GM18520 (cell line): ENCODE measurements at regions not wholly inside any gene's neighbourhood (a gene's known extent, or its start where the extent isn't known, plus 50 kb on each side); places are given as distances from the start of the nearest gene placed in this dataset.
"Not testable (repeated sequence)": the region's sequence is repeated elsewhere in the genome, so short reads cannot be mapped to it uniquely, and the experiment has no call there.

Experiments used
- ATAC-seq: cut with Tn5 transposase; IDR thresholded peaks from one replicate; pipeline ENCODE4 v1.9.1; 2021; ENCODE audit not compliant: unreplicated experiment

DNA sequence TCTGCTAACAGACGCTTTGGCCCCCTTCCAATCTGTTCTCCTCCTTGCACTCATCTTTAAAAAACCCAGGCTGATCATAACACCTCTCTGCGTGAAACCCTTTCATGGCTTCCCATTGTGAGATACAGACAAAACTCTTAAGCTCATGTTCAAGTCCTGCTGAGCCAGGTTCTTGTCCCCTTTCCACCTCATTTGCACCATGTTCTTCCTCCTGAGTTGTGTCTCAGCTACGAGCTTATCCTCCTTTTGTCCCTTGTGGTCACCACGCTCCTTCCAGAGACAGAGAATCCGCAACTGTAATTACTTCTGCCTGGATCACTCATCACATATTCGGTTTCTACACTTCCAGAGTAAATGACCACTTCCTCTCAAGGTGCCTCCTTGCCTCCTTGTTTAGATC is 238.8 kb downstream of the ACTR3 start:
- no peak for ATAC-seq

DNA sequence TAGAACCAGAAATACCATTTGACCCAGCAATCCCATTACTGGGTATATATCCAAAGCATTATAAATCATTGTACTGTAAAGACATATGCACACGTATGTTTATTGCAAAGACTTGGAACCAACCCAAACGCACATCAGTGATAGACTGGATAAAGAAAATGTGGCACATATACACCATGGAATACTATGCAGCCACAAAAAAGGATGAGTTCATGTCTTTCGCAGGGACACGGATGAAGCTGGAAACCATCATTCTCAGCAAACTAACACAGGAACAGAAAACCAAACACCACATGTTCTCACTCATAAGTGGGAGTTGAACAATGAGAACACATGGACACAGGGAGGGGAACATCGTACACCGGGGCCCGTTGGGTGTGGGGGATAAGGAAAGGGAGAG is 242.2 kb downstream of the ACTR3 start:
- ATAC-seq = not testable (repeated sequence)

DNA sequence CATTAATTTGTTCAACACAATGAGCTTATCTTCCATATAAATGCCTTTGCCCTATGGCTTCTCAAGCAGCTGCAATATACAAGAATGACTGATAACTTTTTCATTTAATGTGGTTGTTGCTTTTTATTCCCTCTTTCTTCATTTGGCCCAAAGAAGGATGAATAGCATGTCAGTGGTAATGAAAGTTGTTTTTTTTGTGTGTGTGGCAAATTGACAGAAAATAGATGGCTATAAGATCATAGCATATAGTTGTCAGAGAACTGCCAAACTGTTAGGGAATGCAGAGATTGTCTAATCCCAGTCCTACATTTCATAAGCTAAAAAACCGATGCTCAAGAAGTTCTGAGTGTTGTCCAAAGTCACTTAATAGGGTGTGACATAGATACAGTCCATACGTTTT is 244.3 kb downstream of the ACTR3 start:
- ATAC-seq = no peak

DNA sequence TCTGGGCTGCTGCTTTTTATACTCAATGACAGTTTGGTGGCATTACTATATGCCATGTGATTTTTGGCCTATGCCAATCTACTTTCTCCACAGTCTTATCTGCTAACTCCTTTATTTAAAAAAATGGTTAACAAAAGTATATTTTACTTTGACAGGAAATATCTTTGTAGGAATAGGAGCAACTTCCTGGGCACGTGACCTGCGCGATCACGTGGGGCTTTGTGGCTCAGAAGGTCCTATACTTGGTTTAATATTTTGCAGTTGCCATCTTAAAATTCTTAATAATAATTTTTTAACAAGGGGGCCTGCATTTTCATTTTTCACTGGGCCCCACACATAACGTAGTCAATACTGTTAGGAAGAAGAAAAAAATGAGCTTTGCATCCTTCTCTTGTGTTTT is 249.7 kb downstream of the ACTR3 start:
- no peak for ATAC-seq

DNA sequence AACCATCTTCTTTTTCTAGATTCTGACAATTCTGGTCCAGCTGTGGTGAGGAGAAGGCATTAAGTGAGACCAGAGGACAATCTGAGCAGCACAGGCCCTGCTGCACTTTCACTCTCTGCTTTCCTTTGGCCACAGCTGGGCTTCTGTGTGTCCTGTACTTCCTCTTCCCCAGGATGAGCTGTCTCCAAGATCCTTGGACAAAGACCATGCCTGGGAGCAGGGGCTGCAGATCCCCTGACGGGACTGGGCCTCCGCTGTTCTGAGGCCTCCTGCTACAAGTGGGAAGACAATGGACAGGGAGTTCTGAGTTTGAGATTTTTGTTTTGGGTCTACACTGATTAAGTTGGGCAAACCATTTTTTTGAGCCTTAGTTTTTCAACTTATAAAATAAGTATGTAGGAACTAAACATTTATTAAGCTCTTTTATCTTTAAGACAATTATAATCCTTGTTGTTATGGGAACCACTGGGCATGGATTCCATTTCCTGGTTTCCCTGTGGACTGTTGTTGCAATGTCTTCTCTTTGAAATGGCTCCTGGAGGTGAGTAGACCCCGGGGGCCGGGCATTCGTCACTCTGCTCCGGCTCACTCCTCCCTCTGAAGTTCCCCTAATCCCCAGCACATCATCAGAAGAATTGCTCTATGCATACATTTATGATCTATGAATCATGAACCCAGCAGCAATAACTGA is 266.6 kb downstream of the ACTR3 start:
- no peak for ATAC-seq

DNA sequence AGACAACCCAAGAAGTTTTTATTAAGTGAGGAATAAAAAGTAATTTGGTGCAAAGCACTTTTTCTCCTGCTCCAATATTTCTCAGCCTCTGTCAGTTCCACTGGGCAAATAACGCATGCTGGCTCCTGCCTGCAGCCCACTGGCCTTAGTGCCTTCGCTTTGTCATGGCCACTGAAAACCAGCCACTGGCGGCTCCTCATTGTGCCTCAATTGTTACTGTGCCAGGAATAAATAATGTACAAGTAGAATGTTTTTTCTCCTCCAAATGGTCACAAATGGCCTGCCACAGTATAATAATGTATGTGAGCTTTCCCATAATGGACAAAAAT is 267.1 kb downstream of the ACTR3 start:
- no peak for ATAC-seq

DNA sequence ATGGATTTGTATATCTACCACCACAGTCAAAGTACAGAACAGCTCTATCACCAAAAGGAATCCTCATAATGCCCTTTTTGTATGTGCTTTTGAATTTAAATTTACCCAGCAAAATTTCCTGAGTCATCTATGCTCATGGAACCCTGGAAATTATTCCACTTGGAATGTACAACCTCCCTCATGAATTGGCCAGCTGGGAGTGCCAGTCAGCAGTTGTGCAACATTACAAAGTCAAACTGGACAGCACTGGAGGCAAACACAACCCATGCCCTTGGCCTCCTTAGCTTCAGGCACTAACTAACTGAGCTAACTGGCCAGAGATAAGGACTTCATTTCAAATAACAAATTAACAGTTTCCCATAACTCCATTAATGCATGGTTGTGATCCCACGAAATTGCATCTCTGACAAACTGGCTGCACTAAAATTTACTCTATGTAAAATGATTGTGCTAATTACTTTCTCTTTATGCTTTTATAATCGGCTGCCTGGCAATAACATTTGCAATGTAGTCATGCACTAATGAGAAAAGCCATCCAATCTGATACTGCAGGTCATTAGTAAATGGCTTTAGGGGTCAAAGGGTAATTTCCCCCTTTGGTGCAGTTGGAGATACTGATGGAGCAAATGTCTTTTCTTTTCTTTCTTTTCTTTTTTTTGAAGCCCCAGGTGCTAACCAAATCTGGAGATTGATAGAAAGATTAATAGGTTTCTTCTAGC is 270.5 kb downstream of the ACTR3 start:
- ATAC-seq = no peak

DNA sequence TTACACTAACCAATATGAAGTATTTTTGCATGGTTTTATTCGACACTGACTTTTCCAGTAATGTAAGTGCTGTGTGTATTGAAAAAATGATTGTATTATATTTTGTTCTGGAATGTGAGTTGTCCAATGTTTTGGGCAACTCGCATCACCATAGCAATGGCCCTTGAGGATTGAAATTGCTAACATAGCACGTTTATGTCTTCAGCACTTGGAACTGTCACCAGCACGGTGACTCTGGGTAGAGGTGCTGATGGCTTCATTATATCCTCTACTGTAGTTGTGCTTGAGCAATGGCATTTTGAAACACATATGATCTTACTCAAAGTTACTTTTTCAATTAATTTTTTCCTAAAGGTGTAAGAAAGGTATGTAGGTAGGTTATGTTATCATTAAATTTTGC is 271.5 kb downstream of the ACTR3 start:
- no peak for ATAC-seq

DNA sequence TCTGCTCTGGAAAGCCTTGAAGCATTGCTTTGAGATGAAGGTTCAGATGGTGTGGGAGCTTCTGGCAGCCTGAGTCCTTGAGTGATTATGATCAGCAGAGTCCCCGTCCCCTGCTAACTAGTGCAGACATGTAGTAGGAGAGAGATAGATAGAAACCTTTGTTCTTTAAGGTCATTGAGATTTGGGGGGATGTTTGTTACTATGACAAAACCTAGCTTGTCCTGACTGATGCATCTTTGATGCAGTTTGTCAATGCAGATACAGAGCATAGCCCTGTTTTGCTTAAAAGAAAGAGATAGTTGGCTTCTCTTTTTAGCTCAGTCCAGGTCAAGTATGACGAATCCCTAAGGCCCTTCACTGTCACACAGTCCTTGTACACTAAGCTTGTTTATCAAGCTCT is 274.6 kb upstream of the DPP10 start:
- no peak for ATAC-seq

DNA sequence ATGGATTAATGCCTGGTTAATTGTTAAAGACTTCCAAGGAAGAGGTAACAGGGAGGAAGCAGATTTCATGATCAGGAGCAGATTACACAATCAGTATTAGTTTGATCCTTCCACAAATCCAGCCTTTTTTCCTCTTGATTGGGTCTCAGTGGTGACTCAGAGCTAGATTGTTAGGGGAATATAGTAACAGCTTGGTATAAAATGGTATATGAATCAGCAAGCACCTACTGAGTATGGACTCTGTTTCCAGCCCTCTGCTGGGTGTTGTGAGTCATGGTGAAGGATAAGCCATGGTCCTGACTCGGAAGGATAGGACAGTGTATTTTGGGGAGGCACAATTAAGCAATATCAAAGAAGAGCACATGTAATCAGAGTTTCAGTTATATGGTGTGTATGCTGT is 272.4 kb upstream of the DPP10 start:
- ATAC-seq = no peak

DNA sequence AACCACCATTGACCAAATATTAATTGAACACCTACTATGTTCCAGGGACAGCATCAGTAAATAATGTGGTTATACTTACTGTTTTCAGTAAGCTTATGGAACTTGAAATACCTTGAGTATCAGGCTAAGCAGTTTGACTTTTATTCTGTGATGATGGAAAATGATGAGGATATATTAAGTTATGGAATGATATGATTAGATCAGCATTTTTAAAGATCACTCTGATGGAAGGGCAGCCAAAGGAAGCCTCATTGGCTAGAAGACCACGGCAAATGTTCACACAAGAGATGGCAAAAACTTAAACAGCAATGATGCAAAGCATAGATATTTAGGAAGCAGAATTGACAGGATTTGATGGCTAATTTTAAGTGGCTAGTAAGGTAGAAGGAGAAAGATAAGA is 266.9 kb upstream of the DPP10 start:
- no peak for ATAC-seq

DNA sequence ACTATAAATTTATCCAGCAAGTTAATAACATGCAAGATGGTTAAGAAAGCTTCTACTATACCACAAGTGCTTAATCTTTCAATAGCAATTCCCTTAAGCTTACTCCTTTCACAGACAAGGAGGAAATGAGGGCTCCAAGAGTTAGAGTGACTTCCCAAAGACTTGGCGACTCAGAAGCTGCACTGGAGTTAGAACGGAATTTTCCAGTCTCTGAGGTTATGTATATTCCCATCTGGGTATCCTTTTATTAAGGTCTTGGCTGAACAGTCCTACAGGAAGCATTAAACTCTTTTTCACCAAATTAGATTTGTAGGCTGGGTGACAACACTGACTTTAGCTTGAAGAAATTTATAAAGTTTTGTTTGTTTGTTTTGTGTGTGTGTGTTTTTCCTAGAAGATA is 256.9 kb upstream of the DPP10 start:
- ATAC-seq = no peak

DNA sequence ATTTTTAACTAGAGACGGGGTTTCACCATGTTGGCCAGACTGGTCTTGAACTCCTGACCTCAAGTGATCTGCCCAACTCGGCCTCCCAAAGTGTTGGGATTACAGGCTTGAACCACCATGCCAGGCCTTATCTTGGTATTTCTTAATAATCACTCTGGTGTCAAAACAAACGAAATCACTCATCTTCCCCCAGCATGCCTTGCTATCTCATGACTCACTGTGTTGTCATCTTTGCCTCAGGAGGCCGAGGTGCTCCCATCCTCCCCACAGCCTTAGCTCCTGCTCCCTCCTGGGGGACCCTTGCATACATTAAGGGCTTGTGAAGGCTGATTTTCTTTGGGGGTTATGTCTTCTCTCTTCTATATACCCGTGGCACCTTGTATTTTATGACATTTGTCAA is 250.1 kb upstream of the DPP10 start:
- no peak for ATAC-seq

DNA sequence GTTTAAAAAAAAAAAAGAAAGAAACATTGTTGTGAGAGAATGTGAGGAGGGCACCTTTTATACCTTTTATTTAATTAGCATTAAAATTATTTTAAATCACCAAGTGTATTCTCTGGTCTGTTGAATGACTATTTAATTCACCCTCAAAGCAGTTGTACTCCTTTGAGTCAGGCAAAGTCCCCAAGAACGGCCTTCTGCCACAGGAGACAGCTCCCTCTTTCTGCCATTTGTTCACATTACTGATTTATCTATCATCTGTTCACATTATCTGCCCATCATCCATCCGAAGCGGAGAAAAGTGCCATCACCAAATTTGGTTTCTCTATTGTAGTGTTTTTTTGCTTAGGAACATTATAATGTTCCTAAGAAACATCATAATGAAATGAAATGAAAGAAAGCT is 240.7 kb upstream of the DPP10 start:
- ATAC-seq = no peak

DNA sequence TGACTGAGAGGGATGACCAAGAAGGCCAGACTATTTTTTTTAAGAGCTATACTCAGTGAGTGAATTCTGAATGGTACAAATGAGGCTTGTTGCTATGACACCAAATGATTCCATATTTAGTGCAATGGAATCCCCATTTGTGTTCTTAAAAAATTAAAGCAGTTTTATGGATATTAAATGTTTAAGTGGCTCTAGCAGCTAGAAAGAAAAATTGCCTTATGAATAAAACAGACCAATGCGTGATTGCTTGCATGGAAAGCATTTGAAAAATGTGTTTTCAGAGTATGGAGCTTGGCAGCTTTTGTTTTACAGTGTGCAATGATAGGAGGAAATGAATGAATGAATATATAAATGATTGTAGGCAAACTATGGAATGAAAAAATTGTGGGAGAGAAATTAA is 238.8 kb upstream of the DPP10 start:
- ATAC-seq = no peak

DNA sequence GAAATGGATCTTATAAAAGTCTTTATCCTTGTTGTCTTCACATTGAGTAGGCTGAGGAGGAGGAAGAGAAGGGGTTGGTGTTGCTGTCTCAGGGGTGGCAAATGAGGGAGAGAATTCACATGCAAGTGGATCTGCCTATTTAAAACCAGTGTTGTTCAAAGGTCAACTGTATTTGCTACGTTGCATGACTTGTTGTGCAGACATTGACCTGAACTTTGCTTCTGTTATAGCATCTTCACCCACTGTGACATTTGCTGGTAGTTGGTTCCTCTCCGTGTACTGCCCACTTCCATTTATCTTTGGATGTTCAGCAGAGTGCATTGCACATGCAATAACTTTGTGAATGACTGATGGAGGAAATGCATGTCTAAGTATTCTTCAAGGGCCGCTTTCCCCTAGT is 228.6 kb upstream of the DPP10 start:
- ATAC-seq = no peak

DNA sequence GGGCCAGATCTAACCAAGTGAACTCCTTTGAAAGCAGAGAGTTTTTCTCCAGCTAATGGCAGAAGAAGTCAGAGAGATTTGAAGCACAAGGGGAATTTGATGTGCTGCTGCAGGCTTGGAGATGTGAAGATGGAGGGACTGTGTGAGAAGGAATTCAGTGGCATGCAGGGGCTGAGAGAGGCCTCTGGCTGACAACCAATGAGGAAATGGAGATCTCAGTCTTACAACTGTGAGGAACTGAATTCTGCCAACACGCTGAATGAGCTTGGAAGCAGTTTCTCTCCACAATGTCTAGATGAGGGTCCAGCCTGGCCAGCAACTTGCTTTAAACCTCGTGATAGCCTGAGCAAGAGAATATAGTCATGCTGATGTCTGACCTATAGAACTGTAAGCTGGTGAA is 224.1 kb upstream of the DPP10 start:
- no peak for ATAC-seq

DNA sequence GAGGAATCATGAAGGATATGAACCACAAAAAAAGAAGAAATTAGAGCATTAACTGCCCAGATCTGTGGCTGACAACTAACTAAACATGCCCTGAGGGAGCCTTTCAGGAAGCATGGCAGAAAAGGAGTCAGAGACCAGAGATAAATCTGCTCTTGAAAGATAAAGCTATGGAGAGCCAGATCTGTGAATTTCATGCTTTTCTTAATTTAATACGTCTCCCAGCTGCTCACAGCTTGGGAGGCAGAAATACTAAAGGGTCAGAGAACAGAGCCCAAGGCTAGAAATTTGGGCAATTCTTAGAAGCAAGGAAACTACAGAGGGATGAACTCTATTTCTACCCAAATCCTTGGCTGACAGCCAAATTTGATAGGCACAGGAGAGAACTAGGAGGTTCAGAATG is 223.0 kb upstream of the DPP10 start:
- ATAC-seq = no peak

DNA sequence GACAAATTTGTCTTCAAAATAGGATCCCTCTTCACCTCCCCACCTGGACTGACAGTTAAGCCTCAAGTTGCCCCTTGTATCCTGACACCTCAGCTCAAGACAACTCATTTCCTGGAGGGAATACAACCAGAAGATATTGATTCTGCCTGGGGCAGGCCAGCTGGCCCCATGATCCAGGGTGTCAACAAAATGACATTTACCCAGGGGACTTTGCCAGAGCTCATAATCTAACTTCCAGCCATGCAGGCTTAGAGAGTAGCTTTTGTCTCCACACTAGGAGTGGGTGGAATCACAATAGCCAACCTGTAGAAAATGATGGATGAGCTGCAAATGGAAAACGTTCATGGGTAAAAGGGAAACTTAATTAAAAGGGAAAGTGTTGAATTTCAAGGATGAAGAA is 220.1 kb upstream of the DPP10 start:
- ATAC-seq = no peak

DNA sequence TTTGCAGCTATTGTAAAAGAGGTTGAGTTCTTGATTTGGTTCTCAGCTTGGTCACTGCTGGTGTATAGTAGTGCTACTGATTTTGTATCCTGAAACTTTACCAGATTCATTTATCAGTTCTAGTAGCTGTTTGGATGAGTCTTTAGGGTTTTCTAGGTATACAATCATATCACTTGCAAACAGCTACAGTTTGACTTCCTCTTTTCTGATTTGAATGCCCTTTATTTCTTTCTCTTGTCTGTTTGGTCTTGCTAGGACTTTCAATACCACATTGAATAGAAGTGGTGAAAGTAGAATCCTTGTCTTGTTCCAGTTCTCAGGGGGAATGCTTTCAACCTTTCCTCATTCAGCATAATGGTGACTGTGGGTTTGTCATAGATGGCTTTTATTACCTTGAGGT is 210.5 kb upstream of the DPP10 start:
- ATAC-seq = no peak

DNA sequence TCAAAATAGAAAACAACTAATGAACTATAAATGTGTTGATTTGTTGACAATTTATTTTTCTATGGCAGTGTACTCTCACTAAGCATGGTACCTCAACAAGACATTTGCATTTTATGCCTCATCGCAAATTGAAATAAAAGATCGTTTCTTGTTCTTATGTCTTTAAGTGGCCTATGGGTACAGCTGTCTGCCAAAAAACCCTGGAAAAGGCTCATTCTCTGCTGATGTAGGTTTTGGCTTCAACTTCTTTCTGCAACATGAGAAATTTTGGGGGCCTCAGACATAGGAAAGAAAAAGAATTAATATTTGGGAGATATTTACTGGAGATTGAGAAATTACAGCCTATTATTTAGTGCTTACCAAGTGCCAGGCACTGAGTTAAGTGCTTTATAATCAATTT is 205.1 kb upstream of the DPP10 start:
- ATAC-seq = no peak

DNA sequence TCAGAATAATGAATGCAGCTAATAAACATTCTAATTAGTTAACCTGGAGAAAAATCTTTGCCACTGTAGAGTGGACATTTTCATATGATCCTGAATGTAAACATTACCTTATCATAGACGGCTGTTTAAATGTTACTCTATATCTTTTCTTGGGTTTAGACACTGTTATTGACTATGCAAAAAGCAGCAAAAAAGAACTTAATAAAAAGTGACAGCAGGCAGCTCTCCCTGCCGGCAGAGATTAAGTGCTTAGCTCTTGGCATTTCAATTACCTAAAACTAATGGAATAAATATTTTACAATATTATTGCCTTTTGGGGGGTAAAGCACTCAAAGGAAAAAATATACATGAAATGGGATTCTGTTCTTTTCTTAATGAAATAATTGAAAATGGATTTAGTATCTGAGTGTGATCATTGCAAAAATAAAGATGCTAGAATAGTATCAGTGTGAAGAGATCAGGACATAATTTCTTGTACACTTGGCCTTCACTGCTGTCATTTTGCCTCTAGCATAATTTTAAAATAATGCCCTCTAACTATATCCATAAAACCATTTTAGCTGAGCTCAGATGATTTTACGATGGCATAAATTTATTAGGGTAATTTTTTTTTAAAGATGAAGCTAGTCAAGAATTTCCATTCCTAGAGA is 203.4 kb upstream of the DPP10 start:
- ATAC-seq = no peak

DNA sequence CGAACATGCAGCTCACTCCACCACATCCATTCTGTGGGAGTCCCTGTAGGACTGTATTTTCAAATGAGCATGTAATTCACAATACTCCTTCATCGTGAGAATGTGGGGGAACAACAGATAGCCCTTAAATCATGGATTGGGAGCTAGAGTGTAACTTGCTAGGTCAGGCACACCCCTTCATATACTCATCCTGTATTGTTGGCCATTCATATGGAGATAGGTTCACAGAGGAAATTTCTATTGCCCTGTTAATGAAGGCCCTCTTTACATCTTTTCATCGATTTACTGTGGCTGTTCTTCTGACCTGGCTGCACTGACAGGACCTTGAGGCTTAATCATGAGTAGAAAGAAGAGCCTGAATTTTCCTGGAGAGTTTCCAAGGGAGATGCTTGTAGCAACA is 193.8 kb upstream of the DPP10 start:
- ATAC-seq = no peak
